Epithelial cell of proximal tubule (primary cell): ENCODE measurements at regions not wholly inside any gene's neighbourhood (a gene's known extent, or its start where the extent isn't known, plus 50 kb on each side); places are given as distances from the start of the nearest gene placed in this dataset.
A peak's percentile ranks its signal among the peaks of the same experiment; 100 is the strongest.

Experiments used
- DNase-seq: peaks from one replicate; pipeline ENCODE4 v3.0.0-alpha.2; 2011; ENCODE audit warnings: low read depth
- H3K4me3 ChIP-seq: 2 replicates; pipeline ENCODE4 v1.5.1; 2011; ENCODE audit warnings: low read depth, mild to moderate bottlenecking, low read length
- TF ChIP-seq, protein P1 (sequence below): conservative IDR thresholded peaks from 2 replicates; pipeline ENCODE4 v1.5.1; 2012; ENCODE audit warnings: low read depth, mild to moderate bottlenecking, low read length

DNA sequence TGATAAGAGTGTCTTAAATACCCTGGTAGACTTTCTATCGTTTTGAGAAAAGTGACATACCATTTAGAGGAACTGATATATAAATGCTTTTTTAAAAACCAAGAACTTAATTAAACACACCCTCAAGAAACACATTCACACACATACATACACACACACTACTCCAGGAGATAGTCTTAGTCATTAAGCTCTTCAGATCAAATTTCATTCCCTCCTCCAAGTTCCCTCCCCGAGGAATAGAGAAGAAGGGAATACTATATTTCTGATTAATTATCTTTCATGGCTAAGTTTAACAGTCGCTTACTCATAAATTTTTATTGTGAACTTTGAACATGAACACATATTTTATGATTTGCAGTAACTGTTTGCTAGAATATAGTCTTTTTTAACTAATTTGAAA is 1109.5 kb downstream of the SLITRK1 start:
- DNase-seq: no peak
- TF ChIP-seq, protein P1, sequence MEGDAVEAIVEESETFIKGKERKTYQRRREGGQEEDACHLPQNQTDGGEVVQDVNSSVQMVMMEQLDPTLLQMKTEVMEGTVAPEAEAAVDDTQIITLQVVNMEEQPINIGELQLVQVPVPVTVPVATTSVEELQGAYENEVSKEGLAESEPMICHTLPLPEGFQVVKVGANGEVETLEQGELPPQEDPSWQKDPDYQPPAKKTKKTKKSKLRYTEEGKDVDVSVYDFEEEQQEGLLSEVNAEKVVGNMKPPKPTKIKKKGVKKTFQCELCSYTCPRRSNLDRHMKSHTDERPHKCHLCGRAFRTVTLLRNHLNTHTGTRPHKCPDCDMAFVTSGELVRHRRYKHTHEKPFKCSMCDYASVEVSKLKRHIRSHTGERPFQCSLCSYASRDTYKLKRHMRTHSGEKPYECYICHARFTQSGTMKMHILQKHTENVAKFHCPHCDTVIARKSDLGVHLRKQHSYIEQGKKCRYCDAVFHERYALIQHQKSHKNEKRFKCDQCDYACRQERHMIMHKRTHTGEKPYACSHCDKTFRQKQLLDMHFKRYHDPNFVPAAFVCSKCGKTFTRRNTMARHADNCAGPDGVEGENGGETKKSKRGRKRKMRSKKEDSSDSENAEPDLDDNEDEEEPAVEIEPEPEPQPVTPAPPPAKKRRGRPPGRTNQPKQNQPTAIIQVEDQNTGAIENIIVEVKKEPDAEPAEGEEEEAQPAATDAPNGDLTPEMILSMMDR: no peak
- no peak overlapping the region for H3K4me3 ChIP-seq

DNA sequence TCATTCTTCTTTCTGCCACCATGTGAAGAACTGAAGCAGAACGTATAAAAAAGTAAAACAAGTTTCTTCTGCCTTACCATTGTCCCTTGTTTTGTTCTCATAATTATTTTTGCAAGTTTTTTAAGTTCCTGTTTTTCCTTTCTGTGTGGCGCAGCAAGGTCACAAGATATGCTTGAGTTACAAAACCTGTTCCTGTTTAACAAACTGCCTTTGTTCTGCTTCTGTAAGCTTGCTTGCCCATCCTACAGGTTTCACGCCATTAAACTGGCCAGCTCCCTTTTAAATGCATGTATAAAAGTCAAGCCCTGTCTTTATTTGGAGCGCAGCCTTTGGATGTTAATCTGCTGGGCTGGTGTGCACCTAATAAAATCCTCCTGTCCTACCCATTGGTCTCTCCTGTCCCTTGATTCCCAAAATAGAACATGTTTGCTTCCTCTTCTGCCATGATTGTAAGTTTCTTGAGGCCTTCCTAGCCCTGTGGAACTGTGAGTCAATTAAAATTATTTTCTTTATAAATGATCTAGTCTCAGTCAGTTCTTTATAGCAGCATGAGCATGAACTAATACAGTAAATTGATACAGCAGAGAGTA is 1115.4 kb downstream of the SLITRK1 start:
- no peak overlapping the region for H3K4me3 ChIP-seq
- no peak for DNase-seq
- TF ChIP-seq, protein P1: no peak

DNA sequence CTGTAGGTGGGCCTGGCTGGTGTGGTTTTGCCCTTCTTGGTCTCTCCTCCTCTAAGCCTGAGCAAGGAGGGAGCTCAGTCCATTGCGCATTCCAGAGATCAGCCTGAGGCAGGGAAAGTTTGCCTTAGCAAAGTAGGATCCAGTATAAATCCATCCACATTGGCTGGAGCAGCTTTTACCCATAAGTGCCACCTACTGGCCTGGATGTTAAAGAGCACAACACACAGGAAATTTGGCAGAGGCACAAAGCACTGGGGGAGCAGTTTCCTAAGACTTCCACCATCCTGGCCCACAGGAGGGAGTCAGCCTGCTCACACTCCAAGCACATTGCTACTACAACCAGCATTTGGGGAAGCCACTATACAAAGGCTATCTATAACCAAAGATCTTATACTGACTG is 1124.2 kb downstream of the SLITRK1 start:
- H3K4me3 ChIP-seq: no peak overlapping the region
- TF ChIP-seq, protein P1: peak; percentile 47
- DNase-seq: no peak

DNA sequence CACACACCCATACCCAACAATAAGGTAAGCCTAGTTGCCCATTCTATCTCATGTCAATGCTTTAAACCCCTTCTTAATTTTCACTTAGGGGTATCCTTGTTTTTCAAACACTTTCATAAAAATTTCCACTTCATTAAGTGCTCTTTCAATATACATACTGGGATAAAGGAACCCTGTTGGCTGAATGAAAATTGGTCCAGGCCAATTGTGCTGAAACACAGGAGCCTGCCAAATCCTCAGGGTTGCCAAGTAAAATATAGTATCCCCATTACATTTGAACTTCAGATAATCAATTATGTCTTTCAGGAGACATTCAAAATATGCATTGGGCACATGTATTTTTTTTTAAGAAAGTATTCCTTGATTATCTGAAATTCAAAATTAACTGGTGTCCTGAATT is 1131.1 kb downstream of the SLITRK1 start:
- TF ChIP-seq, protein P1: no peak
- no peak for DNase-seq
- no peak overlapping the region for H3K4me3 ChIP-seq

DNA sequence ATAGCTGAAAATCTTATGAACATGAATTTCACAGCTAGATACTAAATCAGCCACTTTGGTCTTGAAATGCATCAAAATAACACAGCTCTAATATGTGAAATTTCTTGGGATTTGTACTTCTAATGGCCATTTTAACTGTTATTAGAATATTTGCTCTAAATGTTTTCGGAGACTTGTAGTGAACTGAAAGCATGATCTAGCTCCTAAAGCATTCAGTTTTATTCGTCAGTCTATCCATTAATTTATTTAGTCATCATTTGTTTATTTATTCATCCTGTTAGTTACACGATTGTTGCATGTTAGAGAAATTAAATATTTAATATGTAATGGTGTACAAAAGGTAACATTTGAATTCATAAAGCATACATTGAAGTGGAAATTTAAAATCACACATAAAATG is 1132.7 kb downstream of the SLITRK1 start:
- DNase-seq: no peak
- H3K4me3 ChIP-seq: no peak overlapping the region
- TF ChIP-seq, protein P1: no peak

DNA sequence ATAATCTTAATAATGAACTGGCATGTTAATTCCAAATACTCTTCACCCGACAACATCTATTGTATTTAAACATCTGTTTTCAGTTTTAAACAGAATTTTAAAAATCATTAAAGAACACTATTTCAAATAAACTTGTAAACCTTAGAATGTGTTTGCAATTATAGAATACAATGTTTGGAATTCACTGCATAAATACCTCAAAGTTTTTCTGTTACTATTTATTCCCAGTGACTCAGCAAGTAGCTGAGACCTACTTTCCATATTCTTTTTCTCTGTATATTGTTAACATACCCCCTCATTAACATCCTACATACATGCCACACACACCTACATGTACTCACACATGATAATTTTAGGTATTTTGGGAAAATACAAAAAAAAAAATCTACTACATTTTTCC is 1134.3 kb downstream of the SLITRK1 start:
- no peak for DNase-seq
- H3K4me3 ChIP-seq: no peak overlapping the region
- TF ChIP-seq, protein P1: no peak

DNA sequence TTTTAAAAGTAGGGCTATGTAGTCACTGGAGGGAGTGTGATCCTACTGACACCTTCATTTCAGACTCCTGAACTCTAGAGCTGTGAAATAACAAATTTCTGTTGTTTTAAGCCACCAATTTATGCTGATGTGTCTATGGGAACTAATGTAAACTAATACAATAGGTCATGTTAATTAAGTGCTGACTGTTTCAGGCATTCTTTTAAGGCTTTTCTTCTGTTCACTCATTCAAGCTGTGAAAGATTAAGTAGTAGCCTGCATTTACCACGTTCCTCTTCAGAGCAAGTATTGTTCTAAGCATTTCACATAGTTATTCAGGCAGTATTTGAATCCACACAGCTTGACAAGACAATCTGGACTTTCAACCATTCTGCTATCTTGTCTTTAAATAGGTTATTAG is 1135.0 kb downstream of the SLITRK1 start:
- H3K4me3 ChIP-seq: no peak overlapping the region
- TF ChIP-seq, protein P1: no peak
- DNase-seq: no peak
